ENCODE measurements at regions not wholly inside any gene's neighbourhood (a gene's known extent, or its start where the extent isn't known, plus 50 kb on each side); places are given as distances from the start of the nearest gene placed in this dataset.

GRCh38 chr4:123308667-123309066 is 87.9 kb upstream of the SPRY1 start:
- Histone ChIP-seq H3K4me1 (no peaks in the 10 kb centered on the region), H3K9me3 (no peaks in the 10 kb centered on the region), H3K27me3 (no peaks in the 10 kb centered on the region), H3K27ac (no peak overlapping the region), H3K4me3 (no peak overlapping the region), H3K36me3 (no peaks in the 10 kb centered on the region)
- TF ChIP-seq CTCF (IDR thresholded peaks at IDR 0.05): no peak
- DNase-seq: no peak
- intact Hi-C loops (cut with DNase I; ENCODE audit: low total_unique reads): no loop called here

DNA sequence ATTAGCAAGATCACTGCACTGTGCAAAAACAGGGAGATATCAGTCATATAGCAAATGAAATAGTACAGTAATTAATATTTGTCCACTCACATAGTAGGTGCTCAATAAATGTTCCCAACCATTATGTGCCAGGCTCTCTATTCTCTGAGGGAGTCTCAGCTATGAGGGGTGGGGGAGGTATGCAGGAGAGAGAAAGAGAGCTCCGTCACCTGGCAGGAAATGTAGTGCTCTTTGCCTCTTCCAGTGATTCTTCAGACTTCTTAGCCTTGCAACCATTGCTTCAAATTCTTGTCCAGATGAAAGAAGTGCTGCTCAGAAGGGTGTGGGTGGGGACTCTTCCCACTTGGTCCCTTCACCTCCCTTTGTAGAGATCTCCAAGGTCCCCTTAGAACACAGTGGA is 84.5 kb upstream of the SPRY1 start:
- Histone ChIP-seq H3K9me3 (no peaks in the 10 kb centered on the region), H3K27me3 (no peaks in the 10 kb centered on the region), H3K27ac (no peak overlapping the region), H3K4me1 (no peaks in the 10 kb centered on the region), H3K36me3 (no peaks in the 10 kb centered on the region), H3K4me3 (no peak overlapping the region)
- DNase-seq: no peak
- intact Hi-C loops (cut with DNase I; ENCODE audit: low total_unique reads): no loop called here
- no peak for TF ChIP-seq CTCF (IDR thresholded peaks at IDR 0.05)

DNA sequence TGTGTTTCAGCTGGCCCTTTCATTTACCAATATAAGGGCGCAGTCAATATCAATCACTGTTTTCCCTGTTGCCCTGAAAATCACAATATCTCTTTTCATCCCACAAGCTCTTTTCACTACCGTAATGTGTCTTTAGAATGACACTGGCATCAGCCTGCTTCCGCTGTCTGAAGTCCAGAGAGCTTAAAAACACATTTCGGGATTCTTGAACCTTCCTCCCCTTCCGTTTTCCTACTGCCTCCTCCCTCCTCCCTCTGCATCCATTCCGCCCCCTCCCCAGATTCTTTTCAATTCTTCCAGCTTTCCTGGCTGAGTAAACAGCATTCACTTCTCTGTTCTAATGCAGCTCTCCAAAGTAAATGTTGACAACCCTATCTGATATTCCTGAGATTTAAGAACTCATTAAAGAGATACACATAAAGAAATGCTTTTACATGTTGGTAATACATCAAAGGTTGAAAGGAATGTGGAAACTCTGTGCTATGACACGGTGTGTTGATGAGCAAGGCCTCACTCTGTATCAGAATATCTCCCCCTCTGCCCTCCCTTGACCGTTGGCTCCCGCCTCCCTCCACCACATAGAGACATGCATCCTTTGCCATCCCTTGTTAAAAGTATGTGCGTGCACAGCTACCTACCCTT is 83.5 kb upstream of the SPRY1 start:
- no peak overlapping the region for H3K27ac ChIP-seq

DNA sequence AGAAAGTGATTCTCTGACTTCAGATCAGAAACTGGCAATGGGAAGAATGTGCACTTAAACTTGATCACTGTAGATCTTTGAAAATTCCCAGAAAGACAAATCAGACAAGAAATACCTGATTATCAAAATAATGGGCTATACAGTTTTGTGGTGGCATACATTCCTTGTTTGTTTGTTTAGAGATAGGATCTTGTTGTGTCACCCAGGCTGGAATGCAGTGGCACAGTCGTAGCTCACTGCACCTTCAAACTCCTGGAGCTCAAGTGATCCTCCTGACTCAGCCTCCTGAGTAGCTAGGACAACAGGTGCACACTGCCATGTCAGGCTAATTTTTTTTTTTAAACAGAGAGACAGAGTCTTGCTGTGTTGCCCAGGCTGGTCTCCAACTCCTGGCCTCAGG is 81.0 kb upstream of the SPRY1 start:
- Histone ChIP-seq H3K4me3 (no peak overlapping the region), H3K9me3 (peaks cover 0 to 5% (median 0%) of the 10 kb centered on the region in 3 donors), H3K27me3 (no peaks in the 10 kb centered on the region), H3K27ac (no peak overlapping the region), H3K36me3 (no peaks in the 10 kb centered on the region), H3K4me1 (no peaks in the 10 kb centered on the region)
- TF ChIP-seq CTCF (IDR thresholded peaks at IDR 0.05): no peak
- DNase-seq: no peak
- intact Hi-C loops (cut with DNase I; ENCODE audit: low total_unique reads): no loop called here

More for the DNA sequence above, 83.5 kb upstream of the SPRY1 start:
- Histone ChIP-seq H3K27me3 (no peaks in the 10 kb centered on the region), H3K9me3 (no peaks in the 10 kb centered on the region), H3K36me3 (no peaks in the 10 kb centered on the region), H3K4me3 (no peak overlapping the region), H3K4me1 (no peaks in the 10 kb centered on the region)
- TF ChIP-seq CTCF (IDR thresholded peaks at IDR 0.05): no peak
- no peak for DNase-seq
- intact Hi-C loops (cut with DNase I; ENCODE audit: low total_unique reads): no loop called here

GRCh38 chr4:123317211-123317610 is 79.4 kb upstream of the SPRY1 start:
- no peaks in the 10 kb centered on the region for H3K27me3 ChIP-seq
- H3K4me3 ChIP-seq: no peak overlapping the region
- DNase-seq: no peak
- no peak overlapping the region for H3K27ac ChIP-seq
- no peaks in the 10 kb centered on the region for H3K36me3 ChIP-seq
- peaks cover 0 to 16% (median 5%) of the 10 kb centered on the region in 3 donors for H3K9me3 ChIP-seq
- TF ChIP-seq CTCF (IDR thresholded peaks at IDR 0.05): no peak
- H3K4me1 ChIP-seq: no peaks in the 10 kb centered on the region
- intact Hi-C loops (cut with DNase I; ENCODE audit: low total_unique reads): no loop called here

DNA sequence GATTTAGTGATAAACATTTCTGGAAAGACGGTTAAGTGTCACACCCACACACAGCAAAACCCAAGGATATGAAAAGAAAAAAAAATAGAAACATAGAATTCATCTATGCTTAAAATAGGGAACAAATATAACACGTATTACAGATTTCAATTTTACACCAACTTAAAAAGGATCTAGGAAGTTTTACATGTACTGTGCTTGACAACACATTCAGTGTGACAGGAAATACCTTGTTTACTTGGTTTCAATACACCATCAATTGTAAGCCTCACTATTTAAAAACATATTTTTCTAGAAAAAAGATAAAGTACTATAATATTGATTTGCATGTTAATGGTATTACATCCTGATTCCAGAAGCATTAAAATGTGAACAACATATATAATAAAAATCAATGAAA is 77.0 kb upstream of the SPRY1 start:
- H3K27me3 ChIP-seq: no peaks in the 10 kb centered on the region
- intact Hi-C loops (cut with DNase I; ENCODE audit: low total_unique reads): no loop called here
- H3K4me3 ChIP-seq: no peak overlapping the region
- H3K9me3 ChIP-seq: peaks cover 0 to 20% (median 8%) of the 10 kb centered on the region in 3 donors
- no peak for DNase-seq
- H3K27ac ChIP-seq: no peak overlapping the region
- no peak for TF ChIP-seq CTCF (IDR thresholded peaks at IDR 0.05)
- no peaks in the 10 kb centered on the region for H3K36me3 ChIP-seq
- H3K4me1 ChIP-seq: no peaks in the 10 kb centered on the region
